ENCODE measurements at regions not wholly inside any gene's neighbourhood (a gene's known extent, or its start where the extent isn't known, plus 50 kb on each side); places are given as distances from the start of the nearest gene placed in this dataset.

- Histone ChIP-seq H3K4me1 (ENCODE audit: control insufficient read depth, low read length) (no peaks in the 10 kb centered on the region), H3K4me2 (ENCODE audit: low read length) (no peak overlapping the region), H3K79me2 (ENCODE audit: control insufficient read depth, low read length) (no peaks in the 10 kb centered on the region), H3K27me3 (ENCODE audit: control insufficient read depth, low read length) (no peaks in the 10 kb centered on the region), H3K9me3 (ENCODE audit: control insufficient read depth, insufficient read depth, low read length) (no peaks in the 10 kb centered on the region), H3K36me3 (ENCODE audit: control insufficient read depth, low read length) (no peaks in the 10 kb centered on the region), H3K4me3 (ENCODE audit: low read length) (no peak overlapping the region), H3K27ac (ENCODE audit: low read depth, low read length) (no peak overlapping the region), H3F3A (ENCODE audit: control insufficient read depth, insufficient read depth) (no peaks in the 10 kb centered on the region), H3K9me2 (replicated peaks; ENCODE audit: control insufficient read depth, low read length) (no peaks in the 10 kb centered on the region), H4K20me1 (ENCODE audit: control insufficient read depth, insufficient read depth, low read depth, low read length) (no peaks in the 10 kb centered on the region)
- TF ChIP-seq EZH2phosphoT487 (IDR thresholded peaks at IDR 0.05; ENCODE audit: borderline replicate concordance, low read length): no peak
- TF ChIP-seq CTCF (IDR thresholded peaks at IDR 0.05; ENCODE audit: low read depth, low read length, poor library complexity, severe bottlenecking): no peak
Measured at GRCh38 chr2:129905664-129906081, 73.8 kb upstream of the RAB6C start.

GRCh38 chr2:129906139-129906860, 73.2 kb upstream of the RAB6C start:
- H4K20me1 ChIP-seq (ENCODE audit: control insufficient read depth, insufficient read depth, low read depth, low read length): no peaks in the 10 kb centered on the region
- H3K9me2 ChIP-seq (replicated peaks; ENCODE audit: control insufficient read depth, low read length): no peaks in the 10 kb centered on the region
- H3K4me1 ChIP-seq (ENCODE audit: control insufficient read depth, low read length): no peaks in the 10 kb centered on the region
- H3K9me3 ChIP-seq (ENCODE audit: control insufficient read depth, insufficient read depth, low read length): no peaks in the 10 kb centered on the region
- no peaks in the 10 kb centered on the region for H3K79me2 ChIP-seq (ENCODE audit: control insufficient read depth, low read length)
- TF ChIP-seq EZH2phosphoT487 (IDR thresholded peaks at IDR 0.05; ENCODE audit: borderline replicate concordance, low read length) (no peak), CTCF (IDR thresholded peaks at IDR 0.05; ENCODE audit: low read depth, low read length, poor library complexity, severe bottlenecking) (no peak)
- H3K4me2 ChIP-seq (ENCODE audit: low read length): no peak overlapping the region
- H3K27ac ChIP-seq (ENCODE audit: low read depth, low read length): no peak overlapping the region
- no peaks in the 10 kb centered on the region for H3K36me3 ChIP-seq (ENCODE audit: control insufficient read depth, low read length)
- H3K4me3 ChIP-seq (ENCODE audit: low read length): no peak overlapping the region
- no peaks in the 10 kb centered on the region for H3K27me3 ChIP-seq (ENCODE audit: control insufficient read depth, low read length)
- H3F3A ChIP-seq (ENCODE audit: control insufficient read depth, insufficient read depth): no peaks in the 10 kb centered on the region

- TF ChIP-seq EZH2phosphoT487 (IDR thresholded peaks at IDR 0.05; ENCODE audit: borderline replicate concordance, low read length) (no peak), CTCF (IDR thresholded peaks at IDR 0.05; ENCODE audit: low read depth, low read length, poor library complexity, severe bottlenecking) (no peak)
- no peaks in the 10 kb centered on the region for H3K27me3 ChIP-seq (ENCODE audit: control insufficient read depth, low read length)
Measured at GRCh38 chr2:129906861-129907235, 72.6 kb upstream of the RAB6C start.

More at GRCh38 chr2:129906861-129907235, 72.6 kb upstream of the RAB6C start:
- Histone ChIP-seq H4K20me1 (ENCODE audit: control insufficient read depth, insufficient read depth, low read depth, low read length) (no peaks in the 10 kb centered on the region), H3K9me3 (ENCODE audit: control insufficient read depth, insufficient read depth, low read length) (no peaks in the 10 kb centered on the region), H3K9me2 (replicated peaks; ENCODE audit: control insufficient read depth, low read length) (no peaks in the 10 kb centered on the region), H3K27ac (ENCODE audit: low read depth, low read length) (no peak overlapping the region), H3K79me2 (ENCODE audit: control insufficient read depth, low read length) (no peaks in the 10 kb centered on the region), H3K36me3 (ENCODE audit: control insufficient read depth, low read length) (no peaks in the 10 kb centered on the region), H3K4me2 (ENCODE audit: low read length) (no peak overlapping the region), H3K4me3 (ENCODE audit: low read length) (no peak overlapping the region), H3K4me1 (ENCODE audit: control insufficient read depth, low read length) (no peaks in the 10 kb centered on the region), H3F3A (ENCODE audit: control insufficient read depth, insufficient read depth) (no peaks in the 10 kb centered on the region)

Measured in DOHH2 (cell line).